Astrocyte (in vitro differentiated cells and primary cell): ENCODE measurements at regions not wholly inside any gene's neighbourhood (a gene's known extent, or its start where the extent isn't known, plus 50 kb on each side); places are given as distances from the start of the nearest gene placed in this dataset.

Experiments
- CTCF ChIP-seq: IDR thresholded peaks from 2 replicates; pipeline ENCODE4 v1.5.1; 2011; ENCODE audit warnings: low read depth, mild to moderate bottlenecking, inconsistent platforms, low read length, moderate library complexity; ENCODE audit not compliant: insufficient read depth
- EZH2 ChIP-seq: IDR thresholded peaks from 2 replicates; pipeline ENCODE4 v1.6.1; 2012; ENCODE audit warnings: mild to moderate bottlenecking, low read length, inconsistent platforms; ENCODE audit not compliant: insufficient read depth

GRCh38 chr17:77271411-77271810 is 130.6 kb downstream of the SEC14L1 start:
- TF ChIP-seq CTCF (no peak), EZH2 (no peak)
